ENCODE measurements at regions not wholly inside any gene's neighbourhood (a gene's known extent, or its start where the extent isn't known, plus 50 kb on each side); places are given as distances from the start of the nearest gene placed in this dataset.

GRCh38 chr12:118618695-118619094, 242.3 kb downstream of the SUDS3 start (continued):
- TF ChIP-seq SMARCA4 (IDR thresholded peaks at IDR 0.05): no peak
- no peak for TF ChIP-seq ZBTB9 (CRISPR knock-in tag; IDR thresholded peaks at IDR 0.05)
- no peak for TF ChIP-seq RNF219 (CRISPR knock-in tag; IDR thresholded peaks at IDR 0.05)
- TF ChIP-seq SIX5 (IDR thresholded peaks at IDR 0.05; ENCODE audit: borderline replicate concordance in 1 of 2, insufficient read depth in 1 of 2, low read depth in 1 of 2, low read length in 2 of 2): peak; percentile 29 to 30; a peak in 2 of 4 replicates
- no peak for TF ChIP-seq MGA (IDR thresholded peaks at IDR 0.05)
- TF ChIP-seq GABPB1 (CRISPR knock-in tag; IDR thresholded peaks at IDR 0.05): no peak
- TF ChIP-seq ETS2 (tag; IDR thresholded peaks at IDR 0.05; ENCODE audit: borderline replicate concordance, poor library complexity, severe bottlenecking): no peak
- TF ChIP-seq SAFB (IDR thresholded peaks at IDR 0.05; ENCODE audit: borderline replicate concordance, low read depth, low read length): no peak
- TF ChIP-seq TCFL5 (CRISPR knock-in tag; conservative IDR thresholded peaks at IDR 0.05): no peak
- TF ChIP-seq TCF3 (CRISPR knock-in tag; IDR thresholded peaks at IDR 0.05): no peak
- TF ChIP-seq SRSF3 (IDR thresholded peaks at IDR 0.05; ENCODE audit: insufficient read depth, low read length): no peak
- TF ChIP-seq HCFC1 (IDR thresholded peaks at IDR 0.05; ENCODE audit: low read depth, low read length): peak; percentile 74
- TF ChIP-seq CBFA2T3 (IDR thresholded peaks at IDR 0.05): no peak
- peak; percentile 52; the same call in 1 of the 2 replicates for TF ChIP-seq RAD51 (IDR thresholded peaks at IDR 0.05; ENCODE audit: borderline replicate concordance, low read depth)
